Panc1 (cell line): ENCODE measurements at regions not wholly inside any gene's neighbourhood (a gene's known extent, or its start where the extent isn't known, plus 50 kb on each side); places are given as distances from the start of the nearest gene placed in this dataset.

Experiments used
- ATAC-seq: fragments of 200-7000 bp; cut with Tn5 transposase; 2 replicates; pipeline ENCODE4 v1.9.1; 2020; ENCODE audit warnings: mild to moderate bottlenecking, moderate library complexity
- BruUV-seq: library from RNA; stranded (reverse); fragments of 400-500 nt; replicated peaks from 2 replicates; lab custom pipeline; 2021; lab: Mats Ljungman, UMichigan
- CTCF ChIA-PET: fragments of 300-600 bp; sonication (Branson Sonifier 250); formaldehyde crosslinking; loops from one replicate; lab custom pipeline; 2022; ENCODE audit warnings: antibody characterized with exemption; lab: Charles Lee
- POLR2A ChIA-PET: fragments of 300-600 bp; sonication (Branson Sonifier 250); formaldehyde crosslinking; loops from one replicate; lab custom pipeline; 2022; ENCODE audit warnings: antibody characterized with exemption; lab: Charles Lee
- DNase-seq: peaks from one replicate; pipeline ENCODE4 v3.0.0-alpha.2; 2010; ENCODE audit warnings: low read depth, low spot score
- H3K27ac ChIP-seq: 2 replicates; pipeline ENCODE4 v1.5.1; 2011; ENCODE audit warnings: mild to moderate bottlenecking, low read length, inconsistent platforms
- H3K27me3 ChIP-seq: fragments of 200-500 bp; sonication (Bioruptor generic); 2 replicates; pipeline ENCODE4 v1.6.0; 2014; ENCODE audit warnings: low read length, inconsistent platforms; ENCODE audit not compliant: control insufficient read depth, insufficient read depth
- H3K36me3 ChIP-seq: fragments of 200-500 bp; sonication (Bioruptor generic); 2 replicates; pipeline ENCODE4 v1.5.1; 2014; ENCODE audit warnings: inconsistent platforms, mild to moderate bottlenecking, low read length, moderate library complexity; ENCODE audit not compliant: control insufficient read depth, insufficient read depth
- H3K4me1 ChIP-seq: 2 replicates; pipeline ENCODE4 v1.5.1; 2011; ENCODE audit warnings: inconsistent platforms, mild to moderate bottlenecking, low read length, moderate library complexity; ENCODE audit not compliant: control insufficient read depth, insufficient read depth
- H3K4me3 ChIP-seq, 2 experiments: 2 replicates each; pipeline ENCODE4 v1.5.1; 2011 to 2012; ENCODE audit warnings: low read depth in 2 of 2, low read length in 2 of 2, mild to moderate bottlenecking in 2 of 2, inconsistent platforms in 1 of 2, moderate library complexity in 1 of 2
- H3K9me3 ChIP-seq: fragments of 200-500 bp; sonication (Bioruptor generic); 2 replicates; pipeline ENCODE4 v1.5.1; 2014; ENCODE audit warnings: low read depth, mild to moderate bottlenecking, inconsistent platforms, low read length, moderate library complexity; ENCODE audit not compliant: control insufficient read depth, insufficient read depth
- POLR2AphosphoS5 ChIP-seq: IDR thresholded peaks from 2 replicates; pipeline ENCODE4 v1.6.1; 2012; ENCODE audit warnings: mild to moderate bottlenecking, low read depth, low read length, moderate library complexity
- REST ChIP-seq, 2 experiments: IDR thresholded peaks; 2 replicates each; pipeline ENCODE4 v1.6.1; 2011 to 2012; ENCODE audit warnings: low read depth in 2 of 2, control low read depth in 1 of 2, low read length in 1 of 2, mild to moderate bottlenecking in 1 of 2, moderate library complexity in 1 of 2; ENCODE audit not compliant: insufficient read depth in 1 of 2
- SIN3A ChIP-seq: IDR thresholded peaks from 2 replicates; pipeline ENCODE4 v1.6.1; 2012; ENCODE audit warnings: low read depth, mild to moderate bottlenecking, low read length, moderate library complexity, borderline replicate concordance; ENCODE audit not compliant: insufficient read depth
- TCF7L2 ChIP-seq: IDR thresholded peaks from 2 replicates; pipeline ENCODE4 v1.6.1; 2011; ENCODE audit warnings: mild to moderate bottlenecking, low read depth, low read length, inconsistent platforms
- in situ Hi-C: cut with HindIII; loops from 2 replicates; pipeline ENCODE4 v1.10.0; 2016; ENCODE audit warnings: low sequenced_read_pairs, low pct_unique_long_range_greater_than_20kb
- intact Hi-C: fragments of 100-400 bp; cut with micrococcal nuclease; formaldehyde crosslinking; loops from one replicate; pipeline ENCODE4 v1.10.0; 2022; ENCODE audit not compliant: unreplicated experiment
- TF ChIP-seq, protein P1 (sequence below): fragments of 450-650 bp; IDR thresholded peaks from 2 replicates; pipeline ENCODE4 v1.5.1; 2017; ENCODE audit warnings: mild to moderate bottlenecking

DNA sequence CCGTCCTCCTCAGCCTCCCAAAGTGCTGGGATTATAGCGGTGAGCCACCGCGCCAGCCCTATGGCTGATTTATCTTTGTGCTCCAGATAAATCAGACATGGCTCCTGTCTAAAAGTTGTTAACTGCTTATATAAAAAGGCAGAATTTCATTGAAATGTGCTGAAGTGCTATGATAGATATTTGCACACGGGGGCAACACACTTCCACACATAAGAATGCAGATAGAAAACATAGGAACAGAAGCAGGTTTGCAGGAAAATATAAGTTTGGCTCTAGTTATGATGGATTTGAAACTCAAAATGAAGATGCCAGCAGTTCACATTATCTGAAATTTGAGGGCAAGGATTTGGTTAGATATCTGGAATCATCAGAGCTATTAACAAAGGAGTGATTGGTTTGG lies 163.1 kb upstream of the SLITRK2 start:
- TF ChIP-seq TCF7L2: no peak
- TF ChIP-seq, protein P1, sequence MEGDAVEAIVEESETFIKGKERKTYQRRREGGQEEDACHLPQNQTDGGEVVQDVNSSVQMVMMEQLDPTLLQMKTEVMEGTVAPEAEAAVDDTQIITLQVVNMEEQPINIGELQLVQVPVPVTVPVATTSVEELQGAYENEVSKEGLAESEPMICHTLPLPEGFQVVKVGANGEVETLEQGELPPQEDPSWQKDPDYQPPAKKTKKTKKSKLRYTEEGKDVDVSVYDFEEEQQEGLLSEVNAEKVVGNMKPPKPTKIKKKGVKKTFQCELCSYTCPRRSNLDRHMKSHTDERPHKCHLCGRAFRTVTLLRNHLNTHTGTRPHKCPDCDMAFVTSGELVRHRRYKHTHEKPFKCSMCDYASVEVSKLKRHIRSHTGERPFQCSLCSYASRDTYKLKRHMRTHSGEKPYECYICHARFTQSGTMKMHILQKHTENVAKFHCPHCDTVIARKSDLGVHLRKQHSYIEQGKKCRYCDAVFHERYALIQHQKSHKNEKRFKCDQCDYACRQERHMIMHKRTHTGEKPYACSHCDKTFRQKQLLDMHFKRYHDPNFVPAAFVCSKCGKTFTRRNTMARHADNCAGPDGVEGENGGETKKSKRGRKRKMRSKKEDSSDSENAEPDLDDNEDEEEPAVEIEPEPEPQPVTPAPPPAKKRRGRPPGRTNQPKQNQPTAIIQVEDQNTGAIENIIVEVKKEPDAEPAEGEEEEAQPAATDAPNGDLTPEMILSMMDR: no peak
- TF ChIP-seq POLR2AphosphoS5: no peak
- TF ChIP-seq REST (IDR thresholded peaks at IDR 0.05; ENCODE audit: insufficient read depth in 1 of 2, low read depth in 2 of 2, low read length in 1 of 2): no peak
- no peak for TF ChIP-seq SIN3A
- H3K27me3 ChIP-seq: no peaks in the 10 kb centered on the region
- CTCF ChIA-PET: no interaction called here
- H3K27ac ChIP-seq: no peak overlapping the region
- POLR2A ChIA-PET: no interaction called here
- H3K4me3 ChIP-seq: no peak overlapping the region
- intact Hi-C loops: no loop called here
- no TSS peak for BruUV-seq
- DNase-seq (no peak), ATAC-seq (no peak)
- in situ Hi-C loops: no loop called here
- H3K4me1 ChIP-seq: no peaks in the 10 kb centered on the region
- no peaks in the 10 kb centered on the region for H3K36me3 ChIP-seq
- H3K9me3 ChIP-seq: no peaks in the 10 kb centered on the region

DNA sequence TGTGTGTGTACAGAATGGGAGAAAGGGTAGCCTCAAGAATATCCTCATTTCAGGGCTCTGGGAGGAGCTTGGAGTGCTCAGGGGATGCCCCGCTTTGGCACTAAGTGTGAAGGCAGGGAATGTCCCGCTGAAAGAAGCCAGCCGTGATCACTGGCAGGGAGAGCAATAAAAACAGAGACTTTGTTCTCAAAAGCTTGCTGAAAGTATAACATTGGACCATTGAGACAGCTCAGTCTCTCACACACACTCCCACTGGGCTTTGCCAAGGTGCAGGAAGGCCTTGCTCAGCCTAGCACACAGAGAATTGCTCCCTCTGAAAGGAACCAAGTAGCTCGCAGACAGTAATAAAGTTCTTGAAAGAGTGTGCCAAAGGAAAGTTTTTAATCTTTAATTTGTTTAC lies 143.8 kb upstream of the SLITRK2 start:
- CTCF ChIA-PET: no interaction called here
- ATAC-seq: no peak
- no TSS peak for BruUV-seq

More for the DNA sequence above, 143.8 kb upstream of the SLITRK2 start:
- POLR2A ChIA-PET: interaction anchor here (0.6 kb wide), 1 partner anchor 1374 kb away, joined by 3 read pairs; no protein-coding TSS in a partner anchor
- TF ChIP-seq POLR2AphosphoS5 (no peak), SIN3A (no peak), TCF7L2 (no peak), REST (IDR thresholded peaks at IDR 0.05; ENCODE audit: insufficient read depth in 1 of 2, low read depth in 2 of 2, low read length in 1 of 2) (no peak)
- TF ChIP-seq, protein P1: no peak
- H3K4me1 ChIP-seq: no peaks in the 10 kb centered on the region
- in situ Hi-C loops: no loop called here
- no peaks in the 10 kb centered on the region for H3K9me3 ChIP-seq
- intact Hi-C loops: no loop called here
- H3K27ac ChIP-seq: no peak overlapping the region
- no peaks in the 10 kb centered on the region for H3K36me3 ChIP-seq
- H3K4me3 ChIP-seq: no peak overlapping the region
- no peak for DNase-seq
- no peaks in the 10 kb centered on the region for H3K27me3 ChIP-seq
